Endometrium (tissue), 2 donors: ENCODE measurements at regions not wholly inside any gene's neighbourhood (a gene's known extent, or its start where the extent isn't known, plus 50 kb on each side); places are given as distances from the start of the nearest gene placed in this dataset.

ENCODE experiments used
- FAIRE-seq: peaks from 2 replicates; lab custom pipeline; 2012; peaks lifted over from hg19 to GRCh38; lab: Jason Lieb, UNC
- donor health status: control.
- donor health status: control.

- FAIRE-seq = no peak
Measured at GRCh38 chr2:217335341-217335966, 475.6 kb upstream of the TNP1 start.

- no peak for FAIRE-seq
Measured at GRCh38 chr2:217334561-217334960, 474.7 kb upstream of the TNP1 start.

DNA sequence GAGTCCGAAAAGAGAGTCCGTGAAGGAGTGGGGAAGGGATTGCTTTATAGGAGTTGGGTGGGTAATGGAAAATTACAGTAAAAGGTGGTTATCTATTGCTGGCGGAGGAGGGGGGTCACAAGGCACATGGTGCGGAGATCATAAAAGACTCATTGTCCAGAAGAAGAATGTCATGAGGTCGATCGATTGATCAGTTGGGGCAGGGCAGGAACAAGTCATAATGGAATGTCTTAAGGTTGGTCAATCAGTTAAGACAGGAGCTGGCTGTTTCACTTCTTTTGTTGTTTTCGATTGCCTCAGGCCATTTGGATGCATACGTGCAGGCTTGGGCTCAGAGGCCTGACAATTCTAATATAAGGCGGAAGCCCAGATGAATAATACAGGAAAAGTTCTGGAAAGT lies 473.0 kb upstream of the TNP1 start:
- no peak for FAIRE-seq

- FAIRE-seq = no peak
Measured at GRCh38 chr2:217332417-217332791, 472.5 kb upstream of the TNP1 start.

DNA sequence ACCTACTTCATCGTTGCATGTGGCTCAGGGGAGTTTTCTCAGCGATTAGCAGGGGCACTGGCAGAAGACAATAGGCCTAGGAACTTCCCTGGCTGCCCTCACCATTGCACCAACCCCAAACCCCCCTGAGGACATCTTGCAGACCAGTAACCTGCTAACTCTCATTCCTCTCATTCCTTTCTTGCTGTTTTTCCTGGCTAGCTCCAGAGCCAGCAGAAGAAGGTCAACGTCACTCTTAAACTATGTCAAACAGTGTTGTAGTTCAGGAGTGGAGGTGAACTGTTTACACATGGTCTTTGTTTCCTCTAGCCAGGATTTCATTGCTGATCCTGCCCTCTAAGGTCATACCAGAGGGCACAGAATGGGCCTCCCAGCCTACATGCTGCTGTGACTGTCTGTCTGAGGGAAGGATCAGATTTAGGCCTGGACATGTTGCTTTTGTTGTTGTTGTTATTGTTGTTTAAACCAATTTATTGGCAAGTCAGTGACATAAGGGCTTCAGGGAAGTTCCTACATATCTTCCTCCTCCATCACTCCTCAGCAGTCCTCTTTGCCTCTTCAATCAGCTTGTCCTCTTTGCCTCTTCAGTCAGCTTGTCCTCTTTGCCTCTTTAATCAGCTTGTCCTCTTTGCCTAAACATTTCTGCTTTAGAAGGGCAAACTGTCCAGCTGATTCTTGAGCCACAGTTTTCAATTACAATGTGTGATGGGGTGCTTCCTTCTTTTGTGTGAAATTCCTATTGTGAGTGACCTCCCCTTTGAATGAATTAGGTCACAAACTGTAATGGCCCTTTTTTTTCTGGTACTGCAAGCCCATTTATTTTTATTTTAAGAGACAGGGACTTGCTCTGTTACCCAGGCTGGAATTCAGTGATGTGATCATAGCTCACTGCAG lies 471.9 kb upstream of the TNP1 start:
- no peak for FAIRE-seq

GRCh38 chr2:217330647-217331046 lies 470.8 kb upstream of the TNP1 start:
- FAIRE-seq = no peak

GRCh38 chr2:217329023-217329431 lies 469.2 kb upstream of the TNP1 start:
- peak; percentile 4 for FAIRE-seq

- FAIRE-seq = no peak
Measured at GRCh38 chr2:217328622-217328978, 468.7 kb upstream of the TNP1 start.

GRCh38 chr2:217327953-217328621 lies 468.2 kb upstream of the TNP1 start:
- no peak for FAIRE-seq

DNA sequence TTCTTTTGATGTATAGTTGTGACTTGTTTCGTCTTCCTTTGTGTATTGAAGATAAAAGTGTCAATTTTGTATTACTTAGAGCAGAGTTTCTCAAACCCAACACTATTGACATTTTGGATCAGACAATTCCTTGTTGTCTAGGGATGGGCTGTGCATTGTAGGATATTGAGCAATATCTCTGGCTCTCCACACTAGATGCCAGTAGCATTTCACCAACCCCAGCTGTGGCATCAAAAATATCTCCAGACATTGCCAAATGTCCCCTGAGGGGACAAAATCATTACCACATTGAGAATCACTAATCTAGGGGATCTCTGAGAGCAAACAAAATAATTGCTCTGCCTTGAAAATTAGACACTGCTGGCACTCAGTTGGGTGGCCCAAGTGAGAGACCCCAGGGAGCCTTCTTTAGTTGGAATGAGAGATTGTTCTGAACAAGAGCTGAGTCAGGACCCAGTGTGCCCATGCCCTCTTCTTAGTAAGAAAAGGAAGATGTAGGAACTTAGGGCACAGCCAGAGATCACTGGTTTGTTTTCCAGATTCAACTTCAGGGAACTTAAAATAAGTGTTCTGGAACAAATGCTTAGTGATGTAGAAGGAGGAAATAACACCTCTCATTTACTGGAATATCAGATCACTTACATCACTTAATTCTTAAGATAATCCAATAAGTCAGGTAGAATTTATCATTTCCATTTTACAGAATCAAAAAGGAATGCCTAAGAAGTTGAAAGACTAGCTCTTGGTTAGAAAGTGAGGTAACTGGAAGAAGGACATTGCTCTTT lies 466.6 kb upstream of the TNP1 start:
- FAIRE-seq = no peak

DNA sequence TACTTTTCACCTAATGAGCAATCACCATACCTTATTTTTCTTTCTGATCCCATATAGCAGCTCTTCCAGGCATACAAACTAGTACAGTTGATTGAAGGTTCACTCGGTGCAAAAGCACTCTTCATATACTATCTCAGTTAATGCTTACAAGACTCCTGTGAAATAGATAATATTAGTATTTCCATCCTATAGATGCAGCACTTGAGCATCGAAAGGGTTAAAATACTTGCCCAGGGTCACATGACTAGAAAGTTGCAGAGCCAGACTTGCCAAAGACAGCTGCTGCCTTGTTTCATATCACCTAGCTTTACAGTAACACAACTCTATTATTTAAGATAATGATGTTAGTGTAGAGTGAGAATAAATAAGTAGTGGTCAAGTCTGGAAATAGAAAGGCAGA lies 466.0 kb upstream of the TNP1 start:
- FAIRE-seq = no peak

DNA sequence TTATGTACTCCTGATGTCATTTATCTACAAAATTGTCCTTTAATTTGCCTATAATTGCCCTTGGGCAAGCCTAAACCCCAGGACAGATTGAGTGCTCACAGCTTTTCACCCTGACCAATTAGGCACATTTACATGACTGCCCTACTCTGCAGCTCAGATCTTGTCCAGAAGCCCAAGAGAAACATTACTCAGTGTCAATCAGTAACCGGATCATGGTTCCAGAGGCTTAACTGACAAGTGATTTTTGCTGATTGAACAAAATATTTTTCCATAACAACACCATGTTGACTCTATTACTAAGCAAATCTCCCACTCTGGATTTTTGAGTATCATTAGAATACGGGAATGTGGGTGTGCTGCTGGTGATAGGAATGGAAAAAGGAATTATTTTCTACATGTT lies 465.4 kb upstream of the TNP1 start:
- no peak for FAIRE-seq

DNA sequence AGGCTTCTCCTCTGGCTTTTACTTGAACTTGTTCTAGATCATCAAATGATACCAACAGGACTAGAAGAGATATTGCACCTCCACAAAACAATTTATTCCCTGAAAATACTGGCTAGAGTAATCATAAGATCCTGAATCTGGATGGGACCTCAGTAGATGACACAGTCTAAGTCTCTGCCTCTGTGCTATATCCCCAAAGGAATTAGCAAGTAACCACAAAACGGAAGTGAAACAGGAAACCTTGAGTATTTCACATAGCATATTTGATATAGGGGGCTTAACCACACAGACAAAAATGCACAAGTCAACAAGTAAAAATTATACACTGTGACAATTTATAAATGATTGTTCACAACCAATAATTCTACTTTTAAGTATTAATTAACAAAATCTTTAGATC lies 456.9 kb upstream of the TNP1 start:
- no peak for FAIRE-seq

DNA sequence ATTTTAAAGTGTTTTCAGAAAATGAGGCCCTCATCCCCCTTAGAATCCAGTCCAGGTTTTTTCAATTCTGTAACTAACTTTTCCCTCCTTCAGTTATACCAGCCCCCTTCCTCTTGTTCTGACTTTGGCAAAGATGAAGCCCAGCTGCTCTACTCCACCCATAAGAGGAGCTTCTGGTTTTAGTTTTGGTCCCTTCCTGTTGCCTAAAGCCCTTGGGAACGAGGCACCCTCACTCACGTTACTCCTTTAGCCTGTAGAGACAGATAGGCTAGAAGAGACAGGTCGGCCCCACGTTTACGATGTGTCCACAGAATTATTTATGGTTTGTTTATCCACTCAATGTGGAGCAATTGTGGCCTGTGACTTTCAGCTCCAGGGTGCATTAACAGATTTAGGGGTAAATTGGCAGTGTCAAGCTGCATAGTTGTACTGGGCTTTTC lies 454.2 kb upstream of the TNP1 start:
- FAIRE-seq = no peak

GRCh38 chr2:217313386-217313785 lies 453.5 kb upstream of the TNP1 start:
- FAIRE-seq = no peak

GRCh38 chr2:217309056-217309455 lies 449.2 kb upstream of the TNP1 start:
- no peak for FAIRE-seq

DNA sequence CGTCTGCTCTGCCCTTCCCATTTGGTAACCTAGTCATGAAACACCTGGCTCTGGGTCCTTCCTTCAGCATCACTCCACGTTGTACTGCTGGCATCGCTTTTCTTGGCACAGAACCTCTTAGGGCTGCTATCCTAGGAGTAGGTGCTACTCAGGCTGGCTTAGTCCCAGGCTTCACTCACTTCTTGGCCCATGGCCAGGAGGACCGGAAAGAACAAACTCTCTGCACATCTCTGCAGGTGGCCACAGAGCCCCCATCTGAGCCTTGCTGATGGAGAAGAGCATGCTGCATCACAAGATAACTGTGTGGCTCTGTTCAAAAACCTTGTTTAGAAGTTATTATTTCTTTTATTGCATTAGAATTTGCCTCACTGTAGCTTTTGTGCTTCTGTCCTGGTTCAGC lies 447.2 kb upstream of the TNP1 start:
- FAIRE-seq = no peak

- no peak for FAIRE-seq
Measured at GRCh38 chr2:217305882-217306281, 446.0 kb upstream of the TNP1 start.

DNA sequence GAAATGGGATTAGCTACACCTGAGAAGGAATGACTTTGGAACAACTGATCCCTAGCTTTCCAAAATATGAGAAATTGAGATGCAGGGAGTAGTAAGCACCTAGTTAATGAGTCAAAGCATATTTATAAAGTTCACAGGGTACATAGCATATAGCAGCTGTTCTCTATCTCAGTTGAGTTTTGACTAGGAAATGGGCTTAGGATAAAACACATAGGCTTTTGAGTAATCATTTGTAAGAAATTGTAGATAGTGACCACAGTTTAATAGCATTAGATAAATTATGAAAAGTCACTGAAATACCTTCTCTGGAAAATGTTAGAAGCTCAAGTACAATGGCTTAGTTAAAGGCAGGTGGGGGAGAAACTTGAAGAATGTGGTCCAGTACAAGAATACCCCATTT lies 444.7 kb upstream of the TNP1 start:
- no peak for FAIRE-seq

DNA sequence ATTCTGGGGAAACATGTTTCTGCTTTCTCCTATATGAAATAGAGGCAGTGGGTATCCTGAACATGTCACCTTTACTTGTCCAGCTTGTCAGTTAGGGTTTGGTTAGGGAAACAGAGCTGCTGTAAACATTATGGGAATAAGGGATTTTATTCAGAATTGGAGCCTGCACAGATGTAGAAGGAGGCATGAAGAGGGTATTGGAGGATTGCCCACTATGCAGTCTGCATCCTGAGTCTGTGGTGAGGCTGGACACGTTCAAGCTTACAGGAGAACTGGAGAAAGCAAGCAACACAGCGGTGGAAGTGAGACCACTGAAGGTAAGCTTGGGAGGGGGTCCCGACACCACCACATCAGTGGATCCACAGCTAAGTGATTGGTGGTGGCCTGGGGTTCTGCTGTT lies 443.0 kb upstream of the TNP1 start:
- FAIRE-seq = no peak

GRCh38 chr2:217301142-217301925 lies 441.5 kb upstream of the TNP1 start:
- FAIRE-seq = no peak

- FAIRE-seq = no peak
Measured at GRCh38 chr2:217299590-217299989, 439.7 kb upstream of the TNP1 start.
